HCT116 (cell line): ENCODE measurements at regions not wholly inside any gene's neighbourhood (a gene's known extent, or its start where the extent isn't known, plus 50 kb on each side); places are given as distances from the start of the nearest gene placed in this dataset.

Experiments
- ATAC-seq: fragments of 200-7000 bp; cut with Tn5 transposase; 2 replicates; pipeline ENCODE4 v1.9.1; 2020; ENCODE audit warnings: mild to moderate bottlenecking, moderate library complexity
- BruUV-seq: library from RNA; stranded (reverse); fragments of 400-500 nt; replicated peaks from 2 replicates; lab custom pipeline; 2021; lab: Mats Ljungman, UMichigan
- CTCF ChIA-PET: fragments of 300-600 bp; sonication (Branson Sonifier 250); formaldehyde crosslinking; loops from one replicate; lab custom pipeline; 2021; ENCODE audit warnings: antibody characterized with exemption; lab: Charles Lee
- POLR2A ChIA-PET: fragments of 300-600, 350-600 bp; sonication (Branson Sonifier 250); formaldehyde crosslinking; loops from one replicate; lab custom pipeline; 2021; ENCODE audit warnings: antibody characterized with exemption; lab: Charles Lee
- RAD21 ChIA-PET, 2 experiments: fragments of 300-600 bp; sonication (Branson Sonifier 250); formaldehyde crosslinking; loops; one replicate each; lab custom pipeline; 2023; ENCODE audit warnings: low total read pairs in 2 of 2; ENCODE audit not compliant: uncharacterized antibody in 2 of 2, unreplicated experiment in 2 of 2, low non-redundant PET in 1 of 2; lab: Charles Lee
- DNase-seq: peaks from one replicate; pipeline ENCODE4 v3.0.0-alpha.2; 2010; ENCODE audit warnings: low read depth, low spot score
- H2AFZ ChIP-seq: fragments of 200-600 bp; shearing (Covaris generic), sonication (generic); 2 replicates; pipeline ENCODE4 v1.6.1; 2017; ENCODE audit warnings: low read depth, mixed run types, mixed read lengths, antibody characterized with exemption, low read length; ENCODE audit not compliant: poor library complexity, severe bottlenecking
- H3K27ac ChIP-seq: 2 replicates; pipeline ENCODE4 v1.5.1; 2012; ENCODE audit warnings: low read depth, low read length
- H3K27me3 ChIP-seq: fragments of 200-600 bp; sonication (generic); 2 replicates; pipeline ENCODE4 v1.6.1; 2016; ENCODE audit warnings: mixed run types, low read length, mixed read lengths; ENCODE audit not compliant: insufficient read depth
- H3K36me3 ChIP-seq, 2 experiments: fragments of 200-500 bp in 1 of 2; fragments of 200-600 bp in 1 of 2; sonication (Bioruptor generic) in 1 of 2; sonication (generic) in 1 of 2; 2 replicates each; pipeline versions ENCODE4 v1.5.1 to v1.6.1; 2014 to 2016; ENCODE audit warnings: low read length in 2 of 2, inconsistent platforms in 1 of 2, mixed read lengths in 1 of 2, mixed run types in 1 of 2; ENCODE audit not compliant: insufficient read depth in 2 of 2, control insufficient read depth in 1 of 2
- H3K4me1 ChIP-seq, 2 experiments: fragments of 200-600 bp in 1 of 2; sonication (generic) in 1 of 2; 2 replicates each; pipeline versions ENCODE4 v1.5.1 to v1.6.1; 2012 to 2017; ENCODE audit warnings: low read length in 2 of 2, inconsistent platforms in 1 of 2, mild to moderate bottlenecking in 1 of 2, mixed read lengths in 1 of 2, mixed run types in 1 of 2, moderate library complexity in 1 of 2; ENCODE audit not compliant: insufficient read depth in 2 of 2, control insufficient read depth in 1 of 2
- H3K4me2 ChIP-seq: fragments of 200-600 bp; sonication (generic); 2 replicates; pipeline ENCODE4 v1.6.1; 2017; ENCODE audit warnings: mixed run types, low read length, mixed read lengths
- H3K4me3 ChIP-seq, 2 experiments: fragments of 200-600 bp in 1 of 2; sonication (generic) in 1 of 2; replicated peaks in 1 of 2; 2 replicates each; pipeline ENCODE4 v1.5.1; 2011 to 2016; ENCODE audit warnings: low read length in 2 of 2, control low read depth in 1 of 2, low read depth in 1 of 2, mild to moderate bottlenecking in 1 of 2, mixed read lengths in 1 of 2, mixed run types in 1 of 2
- H3K79me2 ChIP-seq: fragments of 200-600 bp; sonication (generic); 2 replicates; pipeline ENCODE4 v1.6.1; 2017; ENCODE audit warnings: mild to moderate bottlenecking, mixed run types, low read length, moderate library complexity, mixed read lengths; ENCODE audit not compliant: insufficient read depth
- H3K9ac ChIP-seq: fragments of 200-600 bp; sonication (generic); 2 replicates; pipeline ENCODE4 v1.6.1; 2016; ENCODE audit warnings: low read length, mixed read lengths
- H3K9me2 ChIP-seq: fragments of 200-600 bp; sonication (generic), shearing (Covaris generic); 2 replicates; pipeline ENCODE4 v1.6.1; 2017; ENCODE audit warnings: mixed run types, mild to moderate bottlenecking, moderate library complexity; ENCODE audit not compliant: insufficient read depth
- H3K9me3 ChIP-seq, 2 experiments: fragments of 200-500 bp in 1 of 2; fragments of 200-600 bp in 1 of 2; sonication (Bioruptor generic) in 1 of 2; sonication (generic) in 1 of 2; 2 replicates each; pipeline ENCODE4 v1.6.1; 2014 to 2017; ENCODE audit warnings: low read length in 2 of 2, mixed read lengths in 2 of 2, inconsistent platforms in 1 of 2, low read depth in 1 of 2, mild to moderate bottlenecking in 1 of 2, mixed run types in 1 of 2, moderate library complexity in 1 of 2; ENCODE audit not compliant: control insufficient read depth in 1 of 2, insufficient read depth in 1 of 2
- H4K20me1 ChIP-seq: fragments of 200-600 bp; sonication (generic), shearing (Covaris generic); 2 replicates; pipeline ENCODE4 v1.6.1; 2017; ENCODE audit warnings: mixed run types, mild to moderate bottlenecking, moderate library complexity; ENCODE audit not compliant: insufficient read depth
- CEBPB ChIP-seq: IDR thresholded peaks from 2 replicates; pipeline ENCODE4 v1.6.1; 2012; ENCODE audit warnings: low read depth
- EZH2 ChIP-seq: fragments of 200-600 bp; sonication (generic); IDR thresholded peaks from 2 replicates; pipeline ENCODE4 v1.6.1; 2017; ENCODE audit warnings: antibody characterized with exemption, mixed run types
- JUND ChIP-seq: IDR thresholded peaks from 2 replicates; pipeline ENCODE4 v1.6.1; 2012
- POLR2A ChIP-seq: IDR thresholded peaks from 2 replicates; pipeline ENCODE4 v1.7.0; 2011; ENCODE audit warnings: borderline replicate concordance; ENCODE audit not compliant: insufficient read depth, insufficient read length; ENCODE audit errors: extremely low read depth
- SIN3A ChIP-seq: IDR thresholded peaks from 2 replicates; pipeline ENCODE4 v1.6.1; 2012; ENCODE audit warnings: low read depth
- SP1 ChIP-seq: IDR thresholded peaks from 2 replicates; pipeline ENCODE4 v1.6.1; 2012; ENCODE audit warnings: low read depth
- SRF ChIP-seq: IDR thresholded peaks from 2 replicates; pipeline ENCODE4 v1.6.1; 2012; ENCODE audit warnings: low read depth
- ZFX ChIP-seq: fragments of 450-650 bp; IDR thresholded peaks from 2 replicates; pipeline ENCODE4 v1.6.1; 2017
- intact Hi-C: fragments of 100-400 bp; cut with micrococcal nuclease; formaldehyde crosslinking; loops from 2 replicates; pipeline ENCODE4 v1.10.0; 2022
- TF ChIP-seq, protein P1 (sequence below): IDR thresholded peaks from 2 replicates; pipeline ENCODE4 v1.6.1; 2012; ENCODE audit warnings: low read depth
- TF ChIP-seq, protein P2 (sequence below), 3 experiments: fragments of 200-600 bp in 1 of 3; sonication (generic) in 1 of 3; IDR thresholded peaks in 2 of 3; conservative IDR thresholded peaks in 1 of 3; 2 replicates each; pipeline ENCODE4 v1.5.1; 2012 to 2017; ENCODE audit warnings: low read depth in 2 of 3, low read length in 2 of 3, antibody characterized with exemption in 1 of 3, borderline replicate concordance in 1 of 3, control low read depth in 1 of 3, mild to moderate bottlenecking in 1 of 3, mixed read lengths in 1 of 3, mixed run types in 1 of 3, moderate library complexity in 1 of 3; ENCODE audit not compliant: insufficient read depth in 1 of 3

DNA sequence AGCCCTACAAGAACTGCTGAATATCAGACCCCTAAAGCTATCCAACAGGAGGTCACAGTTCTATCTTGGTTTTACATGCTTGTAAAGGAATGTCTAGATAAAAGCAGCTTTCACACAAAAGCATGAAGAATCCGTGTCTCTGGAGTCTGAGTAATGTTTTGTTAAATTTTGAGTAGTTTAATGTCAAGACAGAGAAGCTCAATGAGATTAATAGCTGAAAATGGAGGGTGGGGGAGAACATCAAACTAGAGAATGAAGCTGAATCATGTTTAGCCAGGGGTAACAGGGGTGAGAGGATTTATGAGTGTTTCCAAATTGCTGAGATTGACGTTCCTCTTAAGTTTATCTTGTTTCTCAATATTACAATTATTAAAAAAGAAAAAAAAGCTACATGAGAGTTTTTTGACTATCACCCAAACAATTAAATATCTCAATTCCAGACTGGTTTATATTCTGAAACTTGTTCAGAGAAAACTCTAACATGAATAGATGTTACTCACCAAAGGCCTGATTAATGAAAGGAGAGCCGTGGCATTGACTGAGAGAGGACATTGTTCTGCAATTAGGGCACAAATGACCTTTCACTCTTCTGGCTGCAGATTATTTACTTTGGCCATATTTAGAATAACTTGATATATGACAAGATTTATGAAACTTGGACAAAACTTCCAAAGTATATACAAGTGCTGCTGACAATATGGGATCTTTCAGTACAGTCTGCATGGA lies 266.4 kb upstream of the ETAA1 start:
- intact Hi-C loops, result no loop called here
- Histone ChIP-seq H3K4me2 (no peak overlapping the region), H4K20me1 (no peaks in the 10 kb centered on the region), H3K9ac (no peak overlapping the region), H3K9me2 (no peaks in the 10 kb centered on the region), H3K36me3 (no peaks in the 10 kb centered on the region), H3K4me3 (no peak overlapping the region), H3K79me2 (no peaks in the 10 kb centered on the region), H3K4me1 (no peaks in the 10 kb centered on the region), H2AFZ (no peak overlapping the region), H3K27me3 (no peaks in the 10 kb centered on the region), H3K9me3 (no peaks in the 10 kb centered on the region), H3K27ac (no peak overlapping the region)
- DNase-seq, result no peak
- POLR2A ChIA-PET, result no interaction called here
- no peak for ATAC-seq
- TF ChIP-seq CEBPB (no peak), SIN3A (no peak), SP1 (no peak), ZFX (no peak), SRF (no peak), JUND (no peak), POLR2A (no peak), EZH2 (no peak)
- TF ChIP-seq, protein P1, sequence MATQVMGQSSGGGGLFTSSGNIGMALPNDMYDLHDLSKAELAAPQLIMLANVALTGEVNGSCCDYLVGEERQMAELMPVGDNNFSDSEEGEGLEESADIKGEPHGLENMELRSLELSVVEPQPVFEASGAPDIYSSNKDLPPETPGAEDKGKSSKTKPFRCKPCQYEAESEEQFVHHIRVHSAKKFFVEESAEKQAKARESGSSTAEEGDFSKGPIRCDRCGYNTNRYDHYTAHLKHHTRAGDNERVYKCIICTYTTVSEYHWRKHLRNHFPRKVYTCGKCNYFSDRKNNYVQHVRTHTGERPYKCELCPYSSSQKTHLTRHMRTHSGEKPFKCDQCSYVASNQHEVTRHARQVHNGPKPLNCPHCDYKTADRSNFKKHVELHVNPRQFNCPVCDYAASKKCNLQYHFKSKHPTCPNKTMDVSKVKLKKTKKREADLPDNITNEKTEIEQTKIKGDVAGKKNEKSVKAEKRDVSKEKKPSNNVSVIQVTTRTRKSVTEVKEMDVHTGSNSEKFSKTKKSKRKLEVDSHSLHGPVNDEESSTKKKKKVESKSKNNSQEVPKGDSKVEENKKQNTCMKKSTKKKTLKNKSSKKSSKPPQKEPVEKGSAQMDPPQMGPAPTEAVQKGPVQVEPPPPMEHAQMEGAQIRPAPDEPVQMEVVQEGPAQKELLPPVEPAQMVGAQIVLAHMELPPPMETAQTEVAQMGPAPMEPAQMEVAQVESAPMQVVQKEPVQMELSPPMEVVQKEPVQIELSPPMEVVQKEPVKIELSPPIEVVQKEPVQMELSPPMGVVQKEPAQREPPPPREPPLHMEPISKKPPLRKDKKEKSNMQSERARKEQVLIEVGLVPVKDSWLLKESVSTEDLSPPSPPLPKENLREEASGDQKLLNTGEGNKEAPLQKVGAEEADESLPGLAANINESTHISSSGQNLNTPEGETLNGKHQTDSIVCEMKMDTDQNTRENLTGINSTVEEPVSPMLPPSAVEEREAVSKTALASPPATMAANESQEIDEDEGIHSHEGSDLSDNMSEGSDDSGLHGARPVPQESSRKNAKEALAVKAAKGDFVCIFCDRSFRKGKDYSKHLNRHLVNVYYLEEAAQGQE, result no peak
- TF ChIP-seq, protein P2, sequence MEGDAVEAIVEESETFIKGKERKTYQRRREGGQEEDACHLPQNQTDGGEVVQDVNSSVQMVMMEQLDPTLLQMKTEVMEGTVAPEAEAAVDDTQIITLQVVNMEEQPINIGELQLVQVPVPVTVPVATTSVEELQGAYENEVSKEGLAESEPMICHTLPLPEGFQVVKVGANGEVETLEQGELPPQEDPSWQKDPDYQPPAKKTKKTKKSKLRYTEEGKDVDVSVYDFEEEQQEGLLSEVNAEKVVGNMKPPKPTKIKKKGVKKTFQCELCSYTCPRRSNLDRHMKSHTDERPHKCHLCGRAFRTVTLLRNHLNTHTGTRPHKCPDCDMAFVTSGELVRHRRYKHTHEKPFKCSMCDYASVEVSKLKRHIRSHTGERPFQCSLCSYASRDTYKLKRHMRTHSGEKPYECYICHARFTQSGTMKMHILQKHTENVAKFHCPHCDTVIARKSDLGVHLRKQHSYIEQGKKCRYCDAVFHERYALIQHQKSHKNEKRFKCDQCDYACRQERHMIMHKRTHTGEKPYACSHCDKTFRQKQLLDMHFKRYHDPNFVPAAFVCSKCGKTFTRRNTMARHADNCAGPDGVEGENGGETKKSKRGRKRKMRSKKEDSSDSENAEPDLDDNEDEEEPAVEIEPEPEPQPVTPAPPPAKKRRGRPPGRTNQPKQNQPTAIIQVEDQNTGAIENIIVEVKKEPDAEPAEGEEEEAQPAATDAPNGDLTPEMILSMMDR (IDR thresholded peaks at IDR 0.05 in 2 of 3, conservative IDR thresholded peaks at IDR 0.05 in 1 of 3; ENCODE audit: borderline replicate concordance in 1 of 3, insufficient read depth in 1 of 3, low read depth in 2 of 3, low read length in 2 of 3), result no peak
- BruUV-seq, result no TSS peak
- CTCF ChIA-PET, result no interaction called here
- RAD21 ChIA-PET, result no interaction called here
